ENCODE measurements at regions not wholly inside any gene's neighbourhood (a gene's known extent, or its start where the extent isn't known, plus 50 kb on each side); places are given as distances from the start of the nearest gene placed in this dataset.

GRCh38 chr10:57799625-57800024, 468.1 kb downstream of the IPMK start:
- no peak overlapping the region for H3K27ac ChIP-seq (replicated peaks; ENCODE audit: low read length)
- WGBS, 2 donors (ENCODE audit: extremely low coverage in 2 of 2, insufficient read length in 2 of 2, insufficient replicate concordance in 1 of 2): no CpG with 5 or more reads among the region's 3 CpGs
- no peak overlapping the region for H3K4me2 ChIP-seq (ENCODE audit: insufficient read depth, low read length, poor library complexity, severe bottlenecking)
- H2BK12ac ChIP-seq (ENCODE audit: low read length): no peak overlapping the region
- H3K27me3 ChIP-seq (ENCODE audit: control insufficient read depth in 3 of 3, insufficient read depth in 3 of 3, low read depth in 1 of 3, low read length in 3 of 3): no peaks in the 10 kb centered on the region
- H3K9ac ChIP-seq (ENCODE audit: low read depth, low read length, poor library complexity): no peak overlapping the region
- H4K91ac ChIP-seq (ENCODE audit: low read depth, low read length, poor library complexity): no peak overlapping the region
- H3K4me1 ChIP-seq (ENCODE audit: control insufficient read depth in 2 of 2, insufficient read depth in 1 of 2, low read depth in 1 of 2, low read length in 2 of 2): no peaks in the 10 kb centered on the region
- H3K9me3 ChIP-seq (replicated peaks in 1 of 2; ENCODE audit: control insufficient read depth in 2 of 2, insufficient read depth in 1 of 2, low read depth in 1 of 2, low read length in 2 of 2): no peaks in the 10 kb centered on the region
- H3K14ac ChIP-seq (ENCODE audit: low read length): no peak overlapping the region
- H3K36me3 ChIP-seq (replicated peaks in 1 of 2; ENCODE audit: control insufficient read depth in 2 of 2, insufficient read depth in 2 of 2, low read length in 2 of 2): no peaks in the 10 kb centered on the region
- no peak overlapping the region for H4K8ac ChIP-seq (ENCODE audit: low read depth, low read length)
- H2BK5ac ChIP-seq (ENCODE audit: low read length): no peak overlapping the region
- no peak overlapping the region for H2AFZ ChIP-seq (ENCODE audit: low read length)
- H2BK15ac ChIP-seq (ENCODE audit: low read length): no peak overlapping the region
- no peak for DNase-seq (ENCODE audit: low spot score)
- no peak overlapping the region for H3K4me3 ChIP-seq (ENCODE audit: low read length in 2 of 2)
- no peak overlapping the region for H2AK5ac ChIP-seq (ENCODE audit: low read depth, low read length)
- no peak overlapping the region for H2BK120ac ChIP-seq (ENCODE audit: low read depth, low read length)
- H3K4ac ChIP-seq (ENCODE audit: low read length): no peak overlapping the region
- no peaks in the 10 kb centered on the region for H3K79me1 ChIP-seq (ENCODE audit: low read depth, low read length)
- no peak overlapping the region for H3K18ac ChIP-seq (ENCODE audit: low read length)
- H3K23ac ChIP-seq (ENCODE audit: low read depth, low read length, poor library complexity): no peak overlapping the region

DNA sequence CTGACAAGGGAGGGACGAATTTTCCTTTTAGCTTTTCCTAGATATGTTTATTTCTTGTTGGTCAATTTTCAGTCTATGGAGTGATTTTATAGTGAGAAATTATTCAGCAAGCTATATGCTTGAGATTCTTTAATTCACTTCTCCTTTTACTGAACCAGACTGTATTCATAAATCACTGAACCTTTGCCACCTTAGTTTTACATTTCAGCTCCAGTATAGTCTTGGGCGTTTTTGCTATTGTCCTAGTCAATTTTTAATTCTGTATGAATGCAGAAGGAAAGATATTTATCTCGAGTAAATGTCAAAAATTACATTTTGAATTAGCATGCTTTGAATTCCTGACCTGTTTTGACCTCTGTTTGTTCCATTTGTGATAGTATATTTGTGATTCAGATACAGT, 468.9 kb downstream of the IPMK start:
- Histone ChIP-seq H3K36me3 (replicated peaks in 1 of 2; ENCODE audit: control insufficient read depth in 2 of 2, insufficient read depth in 2 of 2, low read length in 2 of 2) (no peaks in the 10 kb centered on the region), H3K4me1 (ENCODE audit: control insufficient read depth in 2 of 2, insufficient read depth in 1 of 2, low read depth in 1 of 2, low read length in 2 of 2) (no peaks in the 10 kb centered on the region), H2BK15ac (ENCODE audit: low read length) (no peak overlapping the region), H3K4me3 (ENCODE audit: low read length in 2 of 2) (no peak overlapping the region), H3K23ac (ENCODE audit: low read depth, low read length, poor library complexity) (no peak overlapping the region), H4K91ac (ENCODE audit: low read depth, low read length, poor library complexity) (no peak overlapping the region), H3K27me3 (ENCODE audit: control insufficient read depth in 3 of 3, insufficient read depth in 3 of 3, low read depth in 1 of 3, low read length in 3 of 3) (no peaks in the 10 kb centered on the region), H3K27ac (replicated peaks; ENCODE audit: low read length) (no peak overlapping the region), H3K4ac (ENCODE audit: low read length) (no peak overlapping the region), H4K8ac (ENCODE audit: low read depth, low read length) (no peak overlapping the region), H3K14ac (ENCODE audit: low read length) (no peak overlapping the region), H3K9me3 (replicated peaks in 1 of 2; ENCODE audit: control insufficient read depth in 2 of 2, insufficient read depth in 1 of 2, low read depth in 1 of 2, low read length in 2 of 2) (no peaks in the 10 kb centered on the region), H3K79me1 (ENCODE audit: low read depth, low read length) (no peaks in the 10 kb centered on the region), H2BK12ac (ENCODE audit: low read length) (no peak overlapping the region), H2AFZ (ENCODE audit: low read length) (no peak overlapping the region), H2BK120ac (ENCODE audit: low read depth, low read length) (no peak overlapping the region), H2BK5ac (ENCODE audit: low read length) (no peak overlapping the region), H3K4me2 (ENCODE audit: insufficient read depth, low read length, poor library complexity, severe bottlenecking) (no peak overlapping the region), H2AK5ac (ENCODE audit: low read depth, low read length) (no peak overlapping the region), H3K18ac (ENCODE audit: low read length) (no peak overlapping the region), H3K9ac (ENCODE audit: low read depth, low read length, poor library complexity) (no peak overlapping the region)
- no CpG with 5 or more reads among the region's 3 CpGs for WGBS, 2 donors (ENCODE audit: extremely low coverage in 2 of 2, insufficient read length in 2 of 2, insufficient replicate concordance in 1 of 2)
- DNase-seq (ENCODE audit: low spot score): no peak

DNA sequence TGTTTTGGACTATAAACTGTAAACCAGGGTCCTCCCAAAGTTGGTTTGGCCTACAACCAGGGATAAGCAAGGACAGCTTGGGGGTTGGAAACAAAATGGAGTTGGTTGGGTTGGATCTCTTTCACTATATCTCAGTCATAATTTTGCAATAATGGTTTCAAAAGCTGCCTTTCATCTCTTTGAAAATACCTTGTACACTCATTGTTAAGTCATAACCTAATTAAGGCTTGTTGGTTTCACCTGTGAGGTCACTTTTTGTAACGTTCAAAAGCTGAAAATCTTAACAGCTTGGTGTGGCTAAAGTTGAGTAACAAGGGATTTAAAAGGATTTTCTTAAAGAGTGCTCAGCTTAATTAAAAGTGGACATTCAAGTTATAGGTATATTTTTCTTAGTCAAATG, 476.1 kb downstream of the IPMK start:
- no CpG with 5 or more reads among the region's 1 CpG for WGBS, 2 donors (ENCODE audit: extremely low coverage in 2 of 2, insufficient read length in 2 of 2, insufficient replicate concordance in 1 of 2)
- H3K9ac ChIP-seq (ENCODE audit: low read depth, low read length, poor library complexity): no peak overlapping the region
- H2AK5ac ChIP-seq (ENCODE audit: low read depth, low read length): no peak overlapping the region
- no peak overlapping the region for H3K23ac ChIP-seq (ENCODE audit: low read depth, low read length, poor library complexity)
- no peaks in the 10 kb centered on the region for H3K9me3 ChIP-seq (replicated peaks in 1 of 2; ENCODE audit: control insufficient read depth in 2 of 2, insufficient read depth in 1 of 2, low read depth in 1 of 2, low read length in 2 of 2)
- H3K18ac ChIP-seq (ENCODE audit: low read length): no peak overlapping the region
- H2BK12ac ChIP-seq (ENCODE audit: low read length): no peak overlapping the region
- H3K4me3 ChIP-seq (ENCODE audit: low read length in 2 of 2): no peak overlapping the region
- no peaks in the 10 kb centered on the region for H3K27me3 ChIP-seq (ENCODE audit: control insufficient read depth in 3 of 3, insufficient read depth in 3 of 3, low read depth in 1 of 3, low read length in 3 of 3)
- no peak overlapping the region for H2BK15ac ChIP-seq (ENCODE audit: low read length)
- no peaks in the 10 kb centered on the region for H3K36me3 ChIP-seq (replicated peaks in 1 of 2; ENCODE audit: control insufficient read depth in 2 of 2, insufficient read depth in 2 of 2, low read length in 2 of 2)
- no peak overlapping the region for H2BK120ac ChIP-seq (ENCODE audit: low read depth, low read length)
- no peak overlapping the region for H3K14ac ChIP-seq (ENCODE audit: low read length)
- H3K4me1 ChIP-seq (ENCODE audit: control insufficient read depth in 2 of 2, insufficient read depth in 1 of 2, low read depth in 1 of 2, low read length in 2 of 2): no peaks in the 10 kb centered on the region
- no peak overlapping the region for H4K91ac ChIP-seq (ENCODE audit: low read depth, low read length, poor library complexity)
- H2BK5ac ChIP-seq (ENCODE audit: low read length): no peak overlapping the region
- no peaks in the 10 kb centered on the region for H3K79me1 ChIP-seq (ENCODE audit: low read depth, low read length)
- H3K27ac ChIP-seq (replicated peaks; ENCODE audit: low read length): no peak overlapping the region
- no peak for DNase-seq (ENCODE audit: low spot score)
- H4K8ac ChIP-seq (ENCODE audit: low read depth, low read length): no peak overlapping the region
- H3K4ac ChIP-seq (ENCODE audit: low read length): no peak overlapping the region
- H3K4me2 ChIP-seq (ENCODE audit: insufficient read depth, low read length, poor library complexity, severe bottlenecking): no peak overlapping the region
- H2AFZ ChIP-seq (ENCODE audit: low read length): no peak overlapping the region

- DNase-seq (ENCODE audit: low spot score): no peak
- Histone ChIP-seq H3K36me3 (replicated peaks in 1 of 2; ENCODE audit: control insufficient read depth in 2 of 2, insufficient read depth in 2 of 2, low read length in 2 of 2) (no peaks in the 10 kb centered on the region), H4K8ac (ENCODE audit: low read depth, low read length) (no peak overlapping the region), H3K9me3 (replicated peaks in 1 of 2; ENCODE audit: control insufficient read depth in 2 of 2, insufficient read depth in 1 of 2, low read depth in 1 of 2, low read length in 2 of 2) (no peaks in the 10 kb centered on the region), H2BK5ac (ENCODE audit: low read length) (no peak overlapping the region), H4K91ac (ENCODE audit: low read depth, low read length, poor library complexity) (no peak overlapping the region), H3K4me1 (ENCODE audit: control insufficient read depth in 2 of 2, insufficient read depth in 1 of 2, low read depth in 1 of 2, low read length in 2 of 2) (peaks cover 0 to 2% of the 10 kb centered on the region in 2 donors), H3K18ac (ENCODE audit: low read length) (no peak overlapping the region), H3K4me3 (ENCODE audit: low read length in 2 of 2) (no peak overlapping the region), H3K79me1 (ENCODE audit: low read depth, low read length) (no peaks in the 10 kb centered on the region), H2BK120ac (ENCODE audit: low read depth, low read length) (no peak overlapping the region), H3K4me2 (ENCODE audit: insufficient read depth, low read length, poor library complexity, severe bottlenecking) (no peak overlapping the region), H2AFZ (ENCODE audit: low read length) (no peak overlapping the region), H2BK15ac (ENCODE audit: low read length) (no peak overlapping the region), H3K27me3 (ENCODE audit: control insufficient read depth in 3 of 3, insufficient read depth in 3 of 3, low read depth in 1 of 3, low read length in 3 of 3) (no peaks in the 10 kb centered on the region), H3K14ac (ENCODE audit: low read length) (no peak overlapping the region), H2AK5ac (ENCODE audit: low read depth, low read length) (no peak overlapping the region), H3K4ac (ENCODE audit: low read length) (no peak overlapping the region), H2BK12ac (ENCODE audit: low read length) (no peak overlapping the region), H3K27ac (replicated peaks; ENCODE audit: low read length) (no peak overlapping the region), H3K9ac (ENCODE audit: low read depth, low read length, poor library complexity) (no peak overlapping the region), H3K23ac (ENCODE audit: low read depth, low read length, poor library complexity) (no peak overlapping the region)
- no CpG with 5 or more reads among the region's 1 CpG for WGBS, 2 donors (ENCODE audit: extremely low coverage in 2 of 2, insufficient read length in 2 of 2, insufficient replicate concordance in 1 of 2)
Measured at GRCh38 chr10:57790703-57791102, 477.0 kb downstream of the IPMK start.
